Right atrium auricular region (tissue), 2 donors: ENCODE measurements at regions not wholly inside any gene's neighbourhood (a gene's known extent, or its start where the extent isn't known, plus 50 kb on each side); places are given as distances from the start of the nearest gene placed in this dataset.

ENCODE experiments used
- DNase-seq: peaks from one replicate; pipeline ENCODE4 v3.0.0-alpha.2; 2019; ENCODE audit warnings: low spot score
- H3K27ac ChIP-seq, 2 donors: fragments of 200-600 bp; sonication (generic); 1 replicate in 1 of 2; 2 replicates in 1 of 2; pipeline ENCODE4 v1.5.1; 2016 to 2019
- H3K27me3 ChIP-seq, 2 donors: fragments of 200-600 bp; sonication (generic); one replicate each; pipeline versions ENCODE4 v1.5.1 to v1.6.0; 2017 to 2019
- H3K36me3 ChIP-seq: fragments of 200-600 bp; sonication (generic); one replicate; pipeline ENCODE4 v1.5.1; 2016
- H3K4me1 ChIP-seq, 2 donors: fragments of 200-600 bp; sonication (generic); one replicate each; pipeline versions ENCODE4 v1.5.1 to v1.6.0; 2017 to 2019
- H3K4me3 ChIP-seq, 2 donors: fragments of 200-600 bp; sonication (generic); 1 replicate in 1 of 2; 2 replicates in 1 of 2; pipeline ENCODE4 v1.5.1; 2017 to 2019; ENCODE audit warnings: mild to moderate bottlenecking in 1 of 2, moderate library complexity in 1 of 2
- H3K9me3 ChIP-seq, 2 donors: fragments of 200-600 bp; sonication (generic); one replicate each; pipeline ENCODE4 v1.5.1; 2019
- TF ChIP-seq, protein P1 (sequence below), 2 donors: fragments of 200-600 bp; sonication (generic); IDR thresholded peaks; one replicate each; pipeline ENCODE4 v1.5.1; 2019; ENCODE audit warnings: antibody characterized with exemption in 2 of 2

- H3K36me3 ChIP-seq, result no peaks in the 10 kb centered on the region
- no peaks in the 10 kb centered on the region for H3K27me3 ChIP-seq
- H3K4me3 ChIP-seq, result no peak overlapping the region
- DNase-seq, result no peak
- TF ChIP-seq, protein P1, sequence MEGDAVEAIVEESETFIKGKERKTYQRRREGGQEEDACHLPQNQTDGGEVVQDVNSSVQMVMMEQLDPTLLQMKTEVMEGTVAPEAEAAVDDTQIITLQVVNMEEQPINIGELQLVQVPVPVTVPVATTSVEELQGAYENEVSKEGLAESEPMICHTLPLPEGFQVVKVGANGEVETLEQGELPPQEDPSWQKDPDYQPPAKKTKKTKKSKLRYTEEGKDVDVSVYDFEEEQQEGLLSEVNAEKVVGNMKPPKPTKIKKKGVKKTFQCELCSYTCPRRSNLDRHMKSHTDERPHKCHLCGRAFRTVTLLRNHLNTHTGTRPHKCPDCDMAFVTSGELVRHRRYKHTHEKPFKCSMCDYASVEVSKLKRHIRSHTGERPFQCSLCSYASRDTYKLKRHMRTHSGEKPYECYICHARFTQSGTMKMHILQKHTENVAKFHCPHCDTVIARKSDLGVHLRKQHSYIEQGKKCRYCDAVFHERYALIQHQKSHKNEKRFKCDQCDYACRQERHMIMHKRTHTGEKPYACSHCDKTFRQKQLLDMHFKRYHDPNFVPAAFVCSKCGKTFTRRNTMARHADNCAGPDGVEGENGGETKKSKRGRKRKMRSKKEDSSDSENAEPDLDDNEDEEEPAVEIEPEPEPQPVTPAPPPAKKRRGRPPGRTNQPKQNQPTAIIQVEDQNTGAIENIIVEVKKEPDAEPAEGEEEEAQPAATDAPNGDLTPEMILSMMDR (IDR thresholded peaks at IDR 0.05), result no peak
- H3K27ac ChIP-seq, result no peak overlapping the region
- H3K4me1 ChIP-seq, result peaks cover 0 to 4% of the 10 kb centered on the region in 2 donors
- H3K9me3 ChIP-seq, result no peaks in the 10 kb centered on the region
Observed at GRCh38 chr13:30120133-30120822, 187.1 kb downstream of the KATNAL1 start.

DNA sequence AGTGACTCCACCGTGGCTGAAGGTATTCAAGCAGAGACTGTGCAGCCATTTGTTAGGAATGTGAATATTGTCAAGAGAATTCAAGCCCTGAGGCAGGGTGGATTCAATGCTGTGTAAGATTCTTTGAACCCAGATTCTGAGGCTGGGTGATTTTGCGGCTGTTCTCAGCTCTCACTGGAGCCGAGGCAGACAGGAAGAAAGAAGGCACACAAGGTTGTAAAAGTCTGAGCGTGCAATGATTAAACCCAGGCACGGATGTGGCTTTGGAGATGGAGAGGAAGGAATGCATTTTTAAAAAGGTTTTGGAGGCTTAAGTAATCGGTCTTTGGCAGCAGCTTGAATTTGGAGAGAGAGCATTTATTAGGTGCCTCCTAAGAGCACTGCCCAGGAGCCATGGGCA lies 187.9 kb downstream of the KATNAL1 start:
- H3K36me3 ChIP-seq, result no peaks in the 10 kb centered on the region
- H3K27ac ChIP-seq, result no peak overlapping the region
- DNase-seq, result no peak
- TF ChIP-seq, protein P1 (IDR thresholded peaks at IDR 0.05), result no peak
- no peaks in the 10 kb centered on the region for H3K27me3 ChIP-seq
- no peaks in the 10 kb centered on the region for H3K9me3 ChIP-seq
- H3K4me1 ChIP-seq, result peaks cover 0 to 8% of the 10 kb centered on the region in 2 donors
- no peak overlapping the region for H3K4me3 ChIP-seq

DNA sequence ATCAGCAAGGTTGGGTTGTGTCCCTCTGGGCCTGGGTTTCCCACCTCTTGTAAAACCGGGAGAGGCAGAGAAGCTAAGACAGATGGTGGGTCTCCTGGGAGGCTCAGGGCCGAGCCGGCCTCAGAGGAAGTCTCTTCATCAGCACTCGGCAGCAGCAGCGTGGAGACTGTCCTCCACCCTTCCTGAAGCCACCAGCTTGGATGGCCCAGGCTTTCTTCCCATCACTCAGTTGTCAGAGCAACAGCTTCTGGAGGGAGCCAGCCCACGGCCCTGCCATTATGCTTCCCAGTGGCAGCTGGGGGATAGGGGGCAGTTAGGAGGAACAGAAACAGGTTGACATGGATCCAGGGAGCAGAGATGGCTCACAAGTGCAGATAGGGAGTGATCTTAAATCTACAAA lies 191.0 kb downstream of the KATNAL1 start:
- DNase-seq, result no peak
- no peak overlapping the region for H3K27ac ChIP-seq
- H3K4me1 ChIP-seq, result peaks cover 0 to 27% of the 10 kb centered on the region in 2 donors
- H3K4me3 ChIP-seq, result no peak overlapping the region
- TF ChIP-seq, protein P1 (IDR thresholded peaks at IDR 0.05), result no peak
- no peaks in the 10 kb centered on the region for H3K27me3 ChIP-seq
- no peaks in the 10 kb centered on the region for H3K9me3 ChIP-seq
- no peaks in the 10 kb centered on the region for H3K36me3 ChIP-seq

- TF ChIP-seq, protein P1 (IDR thresholded peaks at IDR 0.05), result no peak
- no peaks in the 10 kb centered on the region for H3K9me3 ChIP-seq
- H3K27ac ChIP-seq, result no peak overlapping the region
- H3K4me1 ChIP-seq, result peaks cover 0 to 27% of the 10 kb centered on the region in 2 donors
- H3K4me3 ChIP-seq, result peak overlapping the region; percentile 43 to 63
- no peak for DNase-seq
- no peaks in the 10 kb centered on the region for H3K27me3 ChIP-seq
- no peaks in the 10 kb centered on the region for H3K36me3 ChIP-seq
Observed at GRCh38 chr13:30115257-30115600, 192.1 kb downstream of the KATNAL1 start.

GRCh38 chr13:30114571-30115256 lies 192.6 kb downstream of the KATNAL1 start:
- Histone ChIP-seq H3K27me3 (no peaks in the 10 kb centered on the region), H3K4me1 (peaks cover 0 to 27% of the 10 kb centered on the region in 2 donors), H3K27ac (peak overlapping the region; percentile 51), H3K9me3 (no peaks in the 10 kb centered on the region), H3K36me3 (no peaks in the 10 kb centered on the region), H3K4me3 (peak overlapping the region; percentile 43 to 63)
- DNase-seq, result peak; percentile 88
- TF ChIP-seq, protein P1 (IDR thresholded peaks at IDR 0.05), result peak; percentile 88 to 93
